Liver (tissue), 8 donors: ENCODE measurements at regions not wholly inside any gene's neighbourhood (a gene's known extent, or its start where the extent isn't known, plus 50 kb on each side); places are given as distances from the start of the nearest gene placed in this dataset.

ENCODE experiments used
- DNase-seq: peaks from one replicate; pipeline ENCODE4 v3.0.0-alpha.2; 2017; ENCODE audit warnings: low spot score
- H3K27ac ChIP-seq, 2 donors: one replicate each; pipeline ENCODE4 v1.7.0; 2013; ENCODE audit warnings: inconsistent platforms in 2 of 2, low read length in 2 of 2, control low read depth in 1 of 2, low read depth in 1 of 2, mild to moderate bottlenecking in 1 of 2
- H3K27me3 ChIP-seq, 4 donors: one replicate each; pipeline versions ENCODE4 v1.6.1 to v1.7.0; 2013; ENCODE audit warnings: low read length in 3 of 4, inconsistent platforms in 1 of 4, mild to moderate bottlenecking in 1 of 4, moderate library complexity in 1 of 4; ENCODE audit not compliant: control insufficient read depth in 4 of 4, insufficient read depth in 4 of 4
- H3K36me3 ChIP-seq, 4 donors: one replicate each; pipeline versions ENCODE4 v1.6.1 to v1.7.0; 2013; ENCODE audit warnings: low read length in 3 of 4, mild to moderate bottlenecking in 3 of 4, low read depth in 1 of 4, moderate library complexity in 1 of 4; ENCODE audit not compliant: control insufficient read depth in 4 of 4, insufficient read depth in 3 of 4
- H3K4me1 ChIP-seq, 4 donors: one replicate each; pipeline versions ENCODE4 v1.6.1 to v1.7.0; 2013; ENCODE audit warnings: low read length in 3 of 4, mild to moderate bottlenecking in 3 of 4, moderate library complexity in 1 of 4; ENCODE audit not compliant: control insufficient read depth in 4 of 4, insufficient read depth in 4 of 4
- H3K4me3 ChIP-seq, 3 donors: one replicate each; pipeline versions ENCODE4 v1.6.1 to v1.7.0; 2013; ENCODE audit warnings: low read length in 3 of 3, control low read depth in 1 of 3, low read depth in 1 of 3, mild to moderate bottlenecking in 1 of 3
- H3K9ac ChIP-seq, 2 donors: one replicate each; pipeline ENCODE4 v1.7.0; 2013; ENCODE audit warnings: low read length in 2 of 2, mild to moderate bottlenecking in 2 of 2, moderate library complexity in 2 of 2, control low read depth in 1 of 2, low read depth in 1 of 2
- H3K9me3 ChIP-seq, 4 donors: one replicate each; pipeline versions ENCODE4 v1.6.1 to v1.7.0; 2013; ENCODE audit warnings: low read length in 3 of 4; ENCODE audit not compliant: control insufficient read depth in 4 of 4
- EGR1 ChIP-seq, 2 donors: IDR thresholded peaks; 2 replicates each; pipeline ENCODE4 v1.6.1; 2016 to 2018; ENCODE audit warnings: antibody characterized with exemption in 2 of 2, low read depth in 2 of 2
- FOXA1 ChIP-seq: IDR thresholded peaks from 2 replicates; pipeline ENCODE4 v1.6.1; 2016; ENCODE audit warnings: antibody characterized with exemption
- FOXA2 ChIP-seq: IDR thresholded peaks from 2 replicates; pipeline ENCODE4 v1.6.1; 2016; ENCODE audit warnings: antibody characterized with exemption
- GABPA ChIP-seq, 2 donors: IDR thresholded peaks in 1 of 2; conservative IDR thresholded peaks in 1 of 2; 2 replicates each; pipeline ENCODE4 v1.6.1; 2016; ENCODE audit warnings: antibody characterized with exemption in 2 of 2, mild to moderate bottlenecking in 1 of 2, moderate library complexity in 1 of 2
- HNF4A ChIP-seq, 2 donors: conservative IDR thresholded peaks; 2 replicates each; pipeline ENCODE4 v1.6.1; 2016; ENCODE audit warnings: antibody characterized with exemption in 2 of 2, mild to moderate bottlenecking in 2 of 2
- HNF4G ChIP-seq: IDR thresholded peaks from 2 replicates; pipeline ENCODE4 v1.6.1; 2016; ENCODE audit warnings: antibody characterized with exemption
- NR2F2 ChIP-seq: IDR thresholded peaks from 2 replicates; pipeline ENCODE4 v1.6.1; 2016; ENCODE audit warnings: antibody characterized with exemption
- RAD21 ChIP-seq, 2 donors: IDR thresholded peaks; 2 replicates each; pipeline ENCODE4 v1.6.1; 2016; ENCODE audit warnings: antibody characterized with exemption in 2 of 2, mild to moderate bottlenecking in 2 of 2
- RXRA ChIP-seq, 2 donors: IDR thresholded peaks; 2 replicates each; pipeline ENCODE4 v1.6.1; 2017 to 2018; ENCODE audit warnings: antibody characterized with exemption in 2 of 2, mild to moderate bottlenecking in 1 of 2
- SP1 ChIP-seq: IDR thresholded peaks from 2 replicates; pipeline ENCODE4 v1.6.1; 2018; ENCODE audit warnings: antibody characterized with exemption, mild to moderate bottlenecking
- TAF1 ChIP-seq: conservative IDR thresholded peaks from 2 replicates; pipeline ENCODE4 v1.6.1; 2016; ENCODE audit warnings: antibody characterized with exemption, mild to moderate bottlenecking
- YY1 ChIP-seq: IDR thresholded peaks from 2 replicates; pipeline ENCODE4 v1.6.1; 2016; ENCODE audit warnings: antibody characterized with exemption, mild to moderate bottlenecking
- WGBS: extraction: QIAGEN DNeasy Blood & Tissue Kit; methylation state at CpG from one replicate; pipeline ENCODE4 v1.1.7; 2013; 5-methylcytosine and 5-hydroxymethylcytosine counted together
- TF ChIP-seq, protein P1 (sequence below): fragments of 150-350 bp; IDR thresholded peaks from 2 replicates; pipeline ENCODE4 v1.5.1; 2017; ENCODE audit warnings: improper control_type of control experiment, low read depth, low read length; ENCODE audit not compliant: missing input control
- TF ChIP-seq, protein P2 (sequence below): IDR thresholded peaks from 2 replicates; pipeline ENCODE4 v1.6.1; 2016; ENCODE audit warnings: antibody characterized with exemption
- TF ChIP-seq, protein P3 (sequence below): IDR thresholded peaks from 2 replicates; pipeline ENCODE4 v1.6.1; 2016; ENCODE audit warnings: antibody characterized with exemption
- TF ChIP-seq, protein P4 (sequence below): IDR thresholded peaks from 2 replicates; pipeline ENCODE4 v1.6.1; 2016; ENCODE audit warnings: antibody characterized with exemption, mild to moderate bottlenecking
- TF ChIP-seq, protein P5 (sequence below): IDR thresholded peaks from 2 replicates; pipeline ENCODE4 v1.6.1; 2016; ENCODE audit warnings: antibody characterized with exemption
- donor health status: healthy.
- donor health status: healthy.
- donor health status: healthy.
- donor health status: healthy.
- donor health status: healthy.

DNA sequence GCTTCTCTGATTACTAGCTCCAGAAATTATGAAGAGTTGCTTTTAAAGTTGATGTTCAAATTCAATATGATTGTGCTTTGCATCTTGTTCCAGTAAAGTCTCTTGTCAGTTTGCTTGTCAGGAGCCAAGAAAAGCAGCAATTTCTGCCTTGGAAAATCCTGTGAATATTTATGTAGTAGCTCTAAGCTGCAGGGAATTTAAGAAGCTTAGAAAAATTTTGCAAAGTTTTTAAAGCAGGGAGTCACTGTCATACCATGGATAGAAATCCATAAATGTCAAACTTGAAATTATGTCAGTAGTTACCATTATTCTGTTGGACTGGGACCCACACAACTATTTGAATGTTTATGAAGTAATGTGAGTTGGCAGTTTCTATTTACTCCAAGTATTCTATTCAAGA is 169.3 kb downstream of the TMEM200C start:
- no peak overlapping the region for H3K27ac ChIP-seq
- H3K4me3 ChIP-seq: no peak overlapping the region
- no peaks in the 10 kb centered on the region for H3K4me1 ChIP-seq
- H3K27me3 ChIP-seq: peaks cover 0 to 11% (median under 1%) of the 10 kb centered on the region in 4 donors
- no peaks in the 10 kb centered on the region for H3K9me3 ChIP-seq
- no peak for TF ChIP-seq HNF4A (conservative IDR thresholded peaks at IDR 0.05)
- TF ChIP-seq FOXA1: no peak
- no peak for TF ChIP-seq RXRA (IDR thresholded peaks at IDR 0.05)
- TF ChIP-seq RAD21 (IDR thresholded peaks at IDR 0.05): no peak
- no peak for TF ChIP-seq SP1
- TF ChIP-seq, protein P1, sequence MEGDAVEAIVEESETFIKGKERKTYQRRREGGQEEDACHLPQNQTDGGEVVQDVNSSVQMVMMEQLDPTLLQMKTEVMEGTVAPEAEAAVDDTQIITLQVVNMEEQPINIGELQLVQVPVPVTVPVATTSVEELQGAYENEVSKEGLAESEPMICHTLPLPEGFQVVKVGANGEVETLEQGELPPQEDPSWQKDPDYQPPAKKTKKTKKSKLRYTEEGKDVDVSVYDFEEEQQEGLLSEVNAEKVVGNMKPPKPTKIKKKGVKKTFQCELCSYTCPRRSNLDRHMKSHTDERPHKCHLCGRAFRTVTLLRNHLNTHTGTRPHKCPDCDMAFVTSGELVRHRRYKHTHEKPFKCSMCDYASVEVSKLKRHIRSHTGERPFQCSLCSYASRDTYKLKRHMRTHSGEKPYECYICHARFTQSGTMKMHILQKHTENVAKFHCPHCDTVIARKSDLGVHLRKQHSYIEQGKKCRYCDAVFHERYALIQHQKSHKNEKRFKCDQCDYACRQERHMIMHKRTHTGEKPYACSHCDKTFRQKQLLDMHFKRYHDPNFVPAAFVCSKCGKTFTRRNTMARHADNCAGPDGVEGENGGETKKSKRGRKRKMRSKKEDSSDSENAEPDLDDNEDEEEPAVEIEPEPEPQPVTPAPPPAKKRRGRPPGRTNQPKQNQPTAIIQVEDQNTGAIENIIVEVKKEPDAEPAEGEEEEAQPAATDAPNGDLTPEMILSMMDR: no peak
- TF ChIP-seq, protein P2, sequence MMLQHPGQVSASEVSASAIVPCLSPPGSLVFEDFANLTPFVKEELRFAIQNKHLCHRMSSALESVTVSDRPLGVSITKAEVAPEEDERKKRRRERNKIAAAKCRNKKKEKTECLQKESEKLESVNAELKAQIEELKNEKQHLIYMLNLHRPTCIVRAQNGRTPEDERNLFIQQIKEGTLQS: no peak
- no peak for TF ChIP-seq HNF4G
- no peak for TF ChIP-seq YY1
- TF ChIP-seq TAF1: no peak
- no peak for TF ChIP-seq FOXA2
- TF ChIP-seq EGR1 (IDR thresholded peaks at IDR 0.05; ENCODE audit: low read depth in 2 of 2): no peak
- TF ChIP-seq, protein P3, sequence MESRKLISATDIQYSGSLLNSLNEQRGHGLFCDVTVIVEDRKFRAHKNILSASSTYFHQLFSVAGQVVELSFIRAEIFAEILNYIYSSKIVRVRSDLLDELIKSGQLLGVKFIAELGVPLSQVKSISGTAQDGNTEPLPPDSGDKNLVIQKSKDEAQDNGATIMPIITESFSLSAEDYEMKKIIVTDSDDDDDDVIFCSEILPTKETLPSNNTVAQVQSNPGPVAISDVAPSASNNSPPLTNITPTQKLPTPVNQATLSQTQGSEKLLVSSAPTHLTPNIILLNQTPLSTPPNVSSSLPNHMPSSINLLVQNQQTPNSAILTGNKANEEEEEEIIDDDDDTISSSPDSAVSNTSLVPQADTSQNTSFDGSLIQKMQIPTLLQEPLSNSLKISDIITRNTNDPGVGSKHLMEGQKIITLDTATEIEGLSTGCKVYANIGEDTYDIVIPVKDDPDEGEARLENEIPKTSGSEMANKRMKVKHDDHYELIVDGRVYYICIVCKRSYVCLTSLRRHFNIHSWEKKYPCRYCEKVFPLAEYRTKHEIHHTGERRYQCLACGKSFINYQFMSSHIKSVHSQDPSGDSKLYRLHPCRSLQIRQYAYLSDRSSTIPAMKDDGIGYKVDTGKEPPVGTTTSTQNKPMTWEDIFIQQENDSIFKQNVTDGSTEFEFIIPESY: no peak
- TF ChIP-seq, protein P4, sequence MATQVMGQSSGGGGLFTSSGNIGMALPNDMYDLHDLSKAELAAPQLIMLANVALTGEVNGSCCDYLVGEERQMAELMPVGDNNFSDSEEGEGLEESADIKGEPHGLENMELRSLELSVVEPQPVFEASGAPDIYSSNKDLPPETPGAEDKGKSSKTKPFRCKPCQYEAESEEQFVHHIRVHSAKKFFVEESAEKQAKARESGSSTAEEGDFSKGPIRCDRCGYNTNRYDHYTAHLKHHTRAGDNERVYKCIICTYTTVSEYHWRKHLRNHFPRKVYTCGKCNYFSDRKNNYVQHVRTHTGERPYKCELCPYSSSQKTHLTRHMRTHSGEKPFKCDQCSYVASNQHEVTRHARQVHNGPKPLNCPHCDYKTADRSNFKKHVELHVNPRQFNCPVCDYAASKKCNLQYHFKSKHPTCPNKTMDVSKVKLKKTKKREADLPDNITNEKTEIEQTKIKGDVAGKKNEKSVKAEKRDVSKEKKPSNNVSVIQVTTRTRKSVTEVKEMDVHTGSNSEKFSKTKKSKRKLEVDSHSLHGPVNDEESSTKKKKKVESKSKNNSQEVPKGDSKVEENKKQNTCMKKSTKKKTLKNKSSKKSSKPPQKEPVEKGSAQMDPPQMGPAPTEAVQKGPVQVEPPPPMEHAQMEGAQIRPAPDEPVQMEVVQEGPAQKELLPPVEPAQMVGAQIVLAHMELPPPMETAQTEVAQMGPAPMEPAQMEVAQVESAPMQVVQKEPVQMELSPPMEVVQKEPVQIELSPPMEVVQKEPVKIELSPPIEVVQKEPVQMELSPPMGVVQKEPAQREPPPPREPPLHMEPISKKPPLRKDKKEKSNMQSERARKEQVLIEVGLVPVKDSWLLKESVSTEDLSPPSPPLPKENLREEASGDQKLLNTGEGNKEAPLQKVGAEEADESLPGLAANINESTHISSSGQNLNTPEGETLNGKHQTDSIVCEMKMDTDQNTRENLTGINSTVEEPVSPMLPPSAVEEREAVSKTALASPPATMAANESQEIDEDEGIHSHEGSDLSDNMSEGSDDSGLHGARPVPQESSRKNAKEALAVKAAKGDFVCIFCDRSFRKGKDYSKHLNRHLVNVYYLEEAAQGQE: no peak
- H3K9ac ChIP-seq: no peak overlapping the region
- H3K36me3 ChIP-seq: no peaks in the 10 kb centered on the region
- DNase-seq: no peak

DNA sequence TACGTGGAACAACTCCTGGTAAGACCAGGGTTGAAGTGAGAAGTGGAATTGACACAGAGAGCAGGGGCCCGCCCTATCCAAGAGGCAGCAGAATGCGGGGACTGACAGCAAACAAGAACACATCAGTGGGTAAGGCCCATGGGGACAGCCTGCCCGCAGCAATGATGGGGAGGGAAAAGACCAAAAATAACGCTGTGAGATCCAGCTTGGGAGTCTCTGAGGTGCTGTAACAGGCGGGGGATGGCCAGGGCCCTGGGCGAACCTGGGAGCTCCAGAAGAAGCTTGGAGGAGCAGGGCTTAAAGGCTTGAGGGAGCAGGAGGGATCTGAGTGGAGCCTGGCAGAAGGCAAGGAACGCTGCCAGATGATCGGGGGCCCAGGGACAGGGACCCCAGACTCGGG is 173.4 kb downstream of the TMEM200C start:
- H3K9me3 ChIP-seq: no peaks in the 10 kb centered on the region
- DNase-seq: no peak
- 72% methylated on average over 10 of the region's 10 CpGs for WGBS
- H3K27me3 ChIP-seq: peaks cover 0 to 11% (median 0%) of the 10 kb centered on the region in 4 donors
- H3K36me3 ChIP-seq: no peaks in the 10 kb centered on the region
- H3K9ac ChIP-seq: no peak overlapping the region
- H3K4me3 ChIP-seq: no peak overlapping the region
- H3K4me1 ChIP-seq: no peaks in the 10 kb centered on the region
- H3K27ac ChIP-seq: no peak overlapping the region
- no peak for TF ChIP-seq RAD21 (IDR thresholded peaks at IDR 0.05)
- no peak for TF ChIP-seq GABPA (IDR thresholded peaks at IDR 0.05 in 1 of 2, conservative IDR thresholded peaks at IDR 0.05 in 1 of 2)
- TF ChIP-seq, protein P5, sequence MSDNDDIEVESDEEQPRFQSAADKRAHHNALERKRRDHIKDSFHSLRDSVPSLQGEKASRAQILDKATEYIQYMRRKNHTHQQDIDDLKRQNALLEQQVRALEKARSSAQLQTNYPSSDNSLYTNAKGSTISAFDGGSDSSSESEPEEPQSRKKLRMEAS: no peak
- TF ChIP-seq, protein P2: no peak
- TF ChIP-seq RXRA (IDR thresholded peaks at IDR 0.05): no peak
- TF ChIP-seq NR2F2: no peak
